Activated CD8-positive, alpha-beta memory T cell treated with anti-CD3 and anti-CD28 coated beads, Interleukin-2, amount 10 ng/mL, durations not matched to agents 7 days and 5 days (primary cell): ENCODE measurements at regions not wholly inside any gene's neighbourhood (a gene's known extent, or its start where the extent isn't known, plus 50 kb on each side); places are given as distances from the start of the nearest gene placed in this dataset.

Source experiments
- ATAC-seq: fragments of 150-1000 bp; cut with Tn5 transposase; one replicate; pipeline ENCODE4 v1.10.0; 2021; ENCODE audit warnings: moderate library complexity
- CTCF ChIA-PET: fragments of 350-600 bp; sonication (Branson Sonifier 250); formaldehyde crosslinking; loops from one replicate; lab custom pipeline; 2021; ENCODE audit warnings: antibody characterized with exemption; lab: Charles Lee
- DNase-seq: peaks from one replicate; pipeline ENCODE4 v3.0.0-alpha.2; 2020
- H3K27ac Mint-ChIP-seq: one replicate; pipeline ENCODE4 v1.8.0; 2021; ENCODE audit warnings: mild to moderate bottlenecking, mixed read lengths
- H3K27me3 Mint-ChIP-seq: one replicate; pipeline ENCODE4 v1.8.0; 2021; ENCODE audit warnings: mixed read lengths
- H3K36me3 Mint-ChIP-seq: one replicate; pipeline ENCODE4 v1.8.0; 2021; ENCODE audit warnings: mild to moderate bottlenecking, mixed read lengths
- H3K4me1 Mint-ChIP-seq: one replicate; pipeline ENCODE4 v1.8.0; 2021; ENCODE audit warnings: mixed read lengths
- H3K4me3 Mint-ChIP-seq: one replicate; pipeline ENCODE4 v1.8.0; 2021; ENCODE audit warnings: mild to moderate bottlenecking, moderate library complexity, mixed read lengths
- H3K9me3 Mint-ChIP-seq: one replicate; pipeline ENCODE4 v1.8.0; 2022; ENCODE audit warnings: low read depth, mixed read lengths

DNA sequence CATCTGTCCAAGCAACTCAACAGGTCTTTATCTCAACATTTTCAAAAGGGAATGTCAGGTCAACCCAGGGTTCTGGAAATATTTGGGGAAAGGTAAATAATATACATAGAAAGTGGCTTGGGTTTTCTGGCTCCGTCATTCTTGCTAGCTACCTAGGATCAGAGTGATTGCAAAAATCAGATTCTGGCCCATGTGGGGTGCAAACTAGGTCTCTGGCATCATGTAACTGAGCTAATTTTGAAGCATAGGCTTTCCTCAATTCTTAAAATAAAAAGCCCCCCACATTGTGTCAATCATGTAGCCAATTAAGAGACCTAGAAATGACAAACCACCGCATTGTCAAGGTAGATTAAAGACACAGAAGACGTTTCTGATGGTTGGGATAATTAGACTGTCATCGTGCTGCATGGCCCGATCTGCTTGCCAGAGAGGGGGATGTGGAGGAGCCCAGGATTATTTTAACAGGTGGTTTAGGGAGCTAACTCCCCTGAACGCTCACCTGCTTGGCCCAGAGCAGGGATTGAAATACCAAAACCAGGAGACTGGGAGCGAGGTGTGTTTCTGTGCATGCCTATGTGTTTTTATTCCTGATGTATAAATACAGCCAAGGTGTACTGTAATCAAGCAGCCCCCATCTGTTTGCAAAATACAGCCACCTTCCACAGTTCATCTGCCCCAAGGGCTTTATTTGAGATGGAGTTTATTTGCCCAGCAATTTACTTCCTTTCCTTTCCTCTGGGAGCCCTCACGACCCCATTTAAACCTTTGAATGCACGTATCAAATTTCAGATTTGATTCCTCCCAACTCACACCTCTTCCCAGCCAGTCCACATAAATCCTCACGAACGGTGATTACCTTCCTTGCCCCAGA is 189.5 kb downstream of the TTC8 start:
- H3K9me3 Mint-ChIP-seq = no peaks in the 10 kb centered on the region
- no peak overlapping the region for H3K27ac Mint-ChIP-seq
- DNase-seq = no peak
- CTCF ChIA-PET = interaction anchor here (1.2 kb wide), 1 partner anchor 13 kb away, joined by 3 read pairs; no protein-coding TSS in a partner anchor
- peaks cover 30% of the 10 kb centered on the region for H3K27me3 Mint-ChIP-seq
- H3K4me1 Mint-ChIP-seq = peaks cover 2% of the 10 kb centered on the region
- ATAC-seq = no peak
- no peak overlapping the region for H3K4me3 Mint-ChIP-seq
- no peaks in the 10 kb centered on the region for H3K36me3 Mint-ChIP-seq

DNA sequence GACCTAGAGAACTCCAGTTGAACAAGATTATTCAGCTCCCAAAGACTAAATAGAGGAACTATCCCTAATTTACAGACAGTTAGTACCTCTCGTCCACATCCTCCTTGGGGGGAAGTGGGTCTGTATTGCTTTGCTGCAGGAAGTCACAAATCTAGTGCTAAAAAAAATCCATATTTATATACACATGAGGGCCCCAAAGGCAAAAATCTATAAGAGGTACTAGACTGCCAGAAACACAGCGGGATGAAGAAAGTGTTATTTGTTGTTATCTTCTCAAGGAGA is 190.1 kb downstream of the TTC8 start:
- no peak overlapping the region for H3K27ac Mint-ChIP-seq
- DNase-seq = no peak
- peaks cover 2% of the 10 kb centered on the region for H3K4me1 Mint-ChIP-seq
- ATAC-seq = no peak
- no peaks in the 10 kb centered on the region for H3K36me3 Mint-ChIP-seq
- no peaks in the 10 kb centered on the region for H3K9me3 Mint-ChIP-seq
- CTCF ChIA-PET = interaction anchor here (1.2 kb wide), 1 partner anchor 12 kb away, joined by 3 read pairs; no protein-coding TSS in a partner anchor
- H3K4me3 Mint-ChIP-seq = no peak overlapping the region
- peaks cover 34% of the 10 kb centered on the region for H3K27me3 Mint-ChIP-seq

DNA sequence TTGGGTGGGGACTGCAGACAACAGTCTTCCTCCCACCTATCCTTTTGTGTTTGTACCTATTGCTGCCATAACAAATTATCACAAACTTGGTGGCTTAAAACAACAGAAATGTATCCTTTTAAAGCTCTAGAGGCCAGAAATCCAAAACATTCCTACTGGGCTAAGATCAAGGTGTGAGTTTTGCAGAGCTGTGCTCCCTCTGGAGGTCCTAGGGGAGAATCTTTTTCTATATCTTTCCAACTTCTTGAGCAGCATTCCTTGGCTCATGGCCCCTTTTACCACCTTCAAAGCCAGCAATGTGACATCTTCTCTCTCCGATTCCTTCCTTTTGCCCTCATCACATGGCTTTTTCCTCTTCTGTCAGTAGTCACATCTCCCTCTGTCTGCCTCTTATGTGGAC is 190.6 kb downstream of the TTC8 start:
- CTCF ChIA-PET = interaction anchor here (1.2 kb wide), 1 partner anchor 12 kb away, joined by 3 read pairs; no protein-coding TSS in a partner anchor
- no peak overlapping the region for H3K27ac Mint-ChIP-seq
- DNase-seq (no peak), ATAC-seq (no peak)
- peaks cover 31% of the 10 kb centered on the region for H3K27me3 Mint-ChIP-seq
- peaks cover 2% of the 10 kb centered on the region for H3K4me1 Mint-ChIP-seq
- no peaks in the 10 kb centered on the region for H3K9me3 Mint-ChIP-seq
- H3K4me3 Mint-ChIP-seq = no peak overlapping the region
- no peaks in the 10 kb centered on the region for H3K36me3 Mint-ChIP-seq

DNA sequence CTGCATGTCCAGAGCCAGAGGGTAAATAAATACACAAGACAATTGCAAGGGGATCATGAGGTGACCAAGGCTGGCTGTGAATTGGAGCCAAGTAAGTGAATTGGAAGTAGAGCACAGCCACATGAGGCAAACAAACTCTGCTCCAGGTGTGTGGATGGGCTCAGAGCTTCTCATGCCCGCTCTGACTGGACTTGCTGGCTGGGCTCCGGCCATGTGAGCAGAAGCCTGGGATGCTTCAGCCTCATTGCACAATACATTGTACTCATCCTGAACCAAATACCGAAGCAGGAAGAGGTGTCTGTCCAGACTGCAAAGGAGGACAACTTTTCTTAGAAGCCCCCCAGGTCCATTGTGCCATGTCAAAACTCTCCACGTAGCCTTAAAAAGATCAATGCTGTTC is 193.0 kb downstream of the TTC8 start:
- Mint-ChIP-seq H3K27me3 (peaks cover 42% of the 10 kb centered on the region), H3K4me1 (peaks cover 2% of the 10 kb centered on the region), H3K36me3 (no peaks in the 10 kb centered on the region), H3K27ac (no peak overlapping the region), H3K4me3 (no peak overlapping the region), H3K9me3 (no peaks in the 10 kb centered on the region)
- CTCF ChIA-PET = no interaction called here
- DNase-seq = no peak
- no peak for ATAC-seq

DNA sequence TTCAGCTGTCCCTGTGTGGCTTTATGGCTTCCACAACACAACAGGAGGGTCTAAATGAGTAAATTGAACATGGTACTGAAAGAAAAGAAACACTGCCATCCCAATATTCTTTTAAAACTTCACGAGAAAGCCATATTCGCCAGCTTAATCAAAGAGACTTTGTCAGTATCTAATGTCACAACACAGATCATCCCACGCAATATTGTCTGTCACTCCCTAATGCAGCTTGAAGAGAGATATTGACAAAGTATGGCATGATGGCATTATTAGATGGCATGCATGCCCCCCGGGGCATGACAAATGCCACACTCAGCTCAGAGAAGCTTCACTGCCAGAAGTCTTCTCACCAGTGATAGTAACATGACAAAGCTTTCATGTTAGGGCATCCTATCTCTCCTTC is 197.8 kb downstream of the TTC8 start:
- Mint-ChIP-seq H3K27me3 (peaks cover 62% of the 10 kb centered on the region), H3K9me3 (no peaks in the 10 kb centered on the region), H3K4me3 (no peak overlapping the region), H3K4me1 (no peaks in the 10 kb centered on the region), H3K36me3 (no peaks in the 10 kb centered on the region), H3K27ac (no peak overlapping the region)
- DNase-seq = no peak
- CTCF ChIA-PET = interaction anchor here (1.5 kb wide), 1 partner anchor 10 kb away, joined by 3 read pairs; no protein-coding TSS in a partner anchor
- ATAC-seq = no peak

DNA sequence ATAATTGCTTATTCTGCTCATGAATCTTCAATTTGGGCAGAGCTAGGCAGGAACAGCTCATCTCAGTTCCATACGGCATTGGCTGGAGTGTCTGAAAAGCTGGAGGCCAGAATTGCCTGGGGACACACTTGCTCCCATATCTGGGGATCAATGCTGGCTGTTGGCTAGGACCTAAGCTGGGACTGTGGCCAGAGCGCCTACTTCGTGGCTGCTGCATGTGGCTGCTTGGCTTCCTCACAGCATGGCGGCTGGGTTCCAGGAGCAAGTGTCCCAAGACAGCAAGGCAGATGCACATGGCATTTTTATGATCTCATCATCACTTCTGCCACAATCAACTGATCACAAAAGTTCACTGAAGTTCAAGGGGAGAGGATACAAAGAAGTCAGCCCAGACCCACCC is 200.2 kb downstream of the TTC8 start:
- Mint-ChIP-seq H3K27ac (no peak overlapping the region), H3K27me3 (peaks cover 66% of the 10 kb centered on the region), H3K36me3 (no peaks in the 10 kb centered on the region), H3K4me3 (no peak overlapping the region), H3K9me3 (no peaks in the 10 kb centered on the region), H3K4me1 (peaks cover 7% of the 10 kb centered on the region)
- ATAC-seq = no peak
- CTCF ChIA-PET = interaction anchor here (0.6 kb wide), 1 partner anchor 1377 kb away, joined by 3 read pairs; no protein-coding TSS in a partner anchor
- DNase-seq = no peak

DNA sequence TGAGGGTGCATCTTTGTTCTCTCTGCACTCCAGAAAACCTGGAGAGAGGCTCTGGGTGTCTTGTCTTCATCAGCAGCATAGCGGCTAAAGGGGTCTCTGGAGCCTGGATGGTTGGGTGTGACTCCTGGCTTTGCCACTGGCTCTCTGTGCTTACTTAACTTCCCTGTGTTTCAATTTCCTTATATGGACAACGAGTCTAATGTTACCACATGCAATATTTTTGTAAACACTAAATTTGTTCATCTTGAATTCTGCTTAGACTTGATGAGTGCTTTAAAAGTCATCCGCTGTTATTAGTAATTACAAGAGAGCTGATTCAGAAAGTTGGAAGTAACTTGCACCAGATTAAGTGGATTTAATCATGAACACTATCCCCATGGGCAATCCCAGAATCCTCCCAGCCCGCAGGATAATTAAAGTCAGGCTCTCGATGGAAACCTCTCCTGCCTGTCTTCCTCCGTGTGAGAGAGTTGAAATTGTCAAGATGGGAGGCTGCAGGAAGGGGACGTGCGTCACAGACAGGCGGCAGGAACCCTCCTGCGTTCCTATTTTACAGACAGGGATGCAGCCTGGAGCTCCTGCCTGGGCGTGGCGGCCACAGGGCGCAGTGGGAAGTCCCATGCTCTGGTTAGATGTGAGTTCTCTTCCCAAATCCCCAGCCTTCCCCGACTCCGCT is 201.2 kb downstream of the TTC8 start:
- H3K27ac Mint-ChIP-seq = no peak overlapping the region
- peaks cover 7% of the 10 kb centered on the region for H3K4me1 Mint-ChIP-seq
- H3K9me3 Mint-ChIP-seq = no peaks in the 10 kb centered on the region
- peaks cover 74% of the 10 kb centered on the region for H3K27me3 Mint-ChIP-seq
- ATAC-seq (no peak), DNase-seq (no peak)
- CTCF ChIA-PET = interaction anchor here (1.0 to 3.4 kb wide), 7 partner anchors 11 to 888 kb away, joined by 3 to 22 read pairs (median 5); no protein-coding TSS in a partner anchor
- H3K4me3 Mint-ChIP-seq = no peak overlapping the region
- H3K36me3 Mint-ChIP-seq = no peaks in the 10 kb centered on the region

DNA sequence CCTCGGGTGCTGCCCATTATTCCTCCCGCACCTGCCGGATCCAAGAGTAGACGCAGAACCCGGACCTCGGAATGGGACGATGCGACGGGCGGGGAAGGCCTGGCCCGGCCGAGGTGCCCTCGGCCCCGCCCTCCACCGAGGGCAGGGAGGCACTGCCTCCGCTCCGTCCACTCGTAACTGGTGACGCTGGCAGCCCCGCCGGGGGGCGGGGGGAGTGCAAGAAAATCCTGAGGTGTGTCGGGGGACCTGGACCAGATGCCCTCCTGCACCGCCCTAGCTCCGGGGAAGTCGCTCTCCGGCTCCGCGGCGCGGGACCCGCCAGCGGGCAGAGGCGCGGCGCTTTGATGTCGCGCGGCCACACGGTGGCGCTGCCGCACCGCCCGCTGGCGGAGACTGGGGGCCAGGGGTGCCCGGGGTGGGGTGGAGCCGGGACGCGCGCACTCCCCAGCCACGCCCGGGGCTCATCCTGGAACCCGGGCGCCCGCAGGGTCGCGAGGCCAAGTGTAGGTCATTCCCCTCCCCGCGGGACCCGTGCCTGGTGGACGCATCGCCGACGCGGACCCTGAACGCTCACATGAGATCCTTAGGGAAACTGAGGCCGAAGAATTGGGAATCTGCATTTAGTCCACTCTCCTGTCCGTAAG is 202.8 kb downstream of the TTC8 start:
- Mint-ChIP-seq H3K9me3 (no peaks in the 10 kb centered on the region), H3K27me3 (peaks cover 68% of the 10 kb centered on the region), H3K4me1 (peaks cover 7% of the 10 kb centered on the region), H3K27ac (no peak overlapping the region), H3K4me3 (peak overlapping the region; percentile 51), H3K36me3 (no peaks in the 10 kb centered on the region)
- CTCF ChIA-PET = interaction anchor here (0.6 to 3.4 kb wide), 28 partner anchors 13 to 1238 kb away, joined by 3 to 22 read pairs (median 3); no protein-coding TSS in a partner anchor
- DNase-seq = peak; percentile 63
- ATAC-seq = peak; percentile 95

DNA sequence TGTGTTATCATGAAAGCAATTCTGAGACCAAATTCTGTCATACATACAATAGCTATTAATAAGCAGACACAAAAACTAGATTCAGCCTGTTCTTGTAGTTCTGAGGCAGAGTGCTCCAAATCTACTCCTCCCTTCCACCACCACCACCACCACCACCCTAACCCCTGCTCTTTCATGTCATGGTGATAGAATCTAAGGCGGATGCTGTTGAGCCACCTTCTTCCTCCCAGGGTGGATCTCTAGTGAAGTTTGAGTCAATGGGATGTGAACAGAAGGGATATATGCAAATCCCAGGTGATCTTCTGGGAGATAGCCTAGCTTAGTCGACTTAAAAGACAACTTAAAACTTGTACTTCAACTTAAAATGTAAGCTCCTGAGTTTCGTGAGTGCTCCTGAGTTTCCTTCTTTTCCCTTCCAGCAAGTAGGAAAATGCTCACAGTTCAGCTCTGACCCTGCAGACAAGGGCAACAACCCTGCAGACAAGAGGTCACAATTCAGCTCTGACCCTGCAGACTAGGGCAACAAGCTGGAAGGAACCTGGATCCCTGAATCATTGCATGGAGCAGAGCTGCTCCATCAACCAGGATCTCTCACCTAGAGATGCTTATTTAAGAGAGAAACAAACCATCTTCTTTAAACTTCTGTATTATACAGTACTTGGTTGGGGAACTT is 204.1 kb downstream of the TTC8 start:
- H3K27ac Mint-ChIP-seq = no peak overlapping the region
- no peak overlapping the region for H3K4me3 Mint-ChIP-seq
- CTCF ChIA-PET = interaction anchor here (0.8 to 3.4 kb wide), 9 partner anchors 11 to 1175 kb away, joined by 3 to 22 read pairs (median 5); no protein-coding TSS in a partner anchor
- no peaks in the 10 kb centered on the region for H3K9me3 Mint-ChIP-seq
- no peak for DNase-seq
- H3K36me3 Mint-ChIP-seq = no peaks in the 10 kb centered on the region
- H3K4me1 Mint-ChIP-seq = peaks cover 12% of the 10 kb centered on the region
- ATAC-seq = no peak
- peaks cover 58% of the 10 kb centered on the region for H3K27me3 Mint-ChIP-seq

DNA sequence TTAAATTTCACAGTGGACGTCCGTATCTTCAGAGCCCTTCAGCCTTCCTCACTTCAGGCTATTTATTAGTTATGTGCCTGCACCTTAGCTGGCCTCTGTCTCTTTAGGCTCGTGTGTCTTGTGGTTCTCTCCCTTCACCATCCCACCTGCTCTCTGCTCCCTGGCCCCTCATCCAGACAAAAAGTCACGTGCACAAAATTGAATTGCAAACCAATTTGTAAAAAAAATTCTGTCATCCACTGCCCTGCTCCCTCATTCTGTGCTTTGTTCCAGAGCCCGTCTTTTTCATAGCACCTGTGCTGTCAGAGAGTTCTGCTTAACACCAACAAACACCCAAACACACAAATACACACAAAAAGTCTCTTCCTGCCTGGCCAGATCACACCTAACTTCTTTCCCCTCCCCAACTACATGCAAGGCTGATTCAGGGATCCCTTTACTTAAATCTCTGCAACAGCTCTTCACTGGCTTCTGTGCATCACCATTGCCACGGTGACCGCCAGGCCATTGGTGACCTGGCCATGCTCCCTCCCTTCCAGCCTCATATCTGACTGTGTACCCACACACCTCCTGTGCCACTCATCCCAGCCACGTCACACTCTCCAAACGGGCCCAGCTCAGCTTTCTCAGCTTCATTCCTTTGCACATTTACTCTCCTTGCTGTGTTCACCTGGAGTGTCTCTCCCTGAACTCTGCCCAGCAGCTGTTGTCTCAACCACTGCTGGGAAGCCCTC is 205.7 kb downstream of the TTC8 start:
- CTCF ChIA-PET = no interaction called here
- peaks cover 51% of the 10 kb centered on the region for H3K27me3 Mint-ChIP-seq
- no peak overlapping the region for H3K27ac Mint-ChIP-seq
- no peaks in the 10 kb centered on the region for H3K36me3 Mint-ChIP-seq
- no peak for ATAC-seq
- H3K9me3 Mint-ChIP-seq = no peaks in the 10 kb centered on the region
- H3K4me1 Mint-ChIP-seq = peaks cover 12% of the 10 kb centered on the region
- H3K4me3 Mint-ChIP-seq = no peak overlapping the region
- no peak for DNase-seq

DNA sequence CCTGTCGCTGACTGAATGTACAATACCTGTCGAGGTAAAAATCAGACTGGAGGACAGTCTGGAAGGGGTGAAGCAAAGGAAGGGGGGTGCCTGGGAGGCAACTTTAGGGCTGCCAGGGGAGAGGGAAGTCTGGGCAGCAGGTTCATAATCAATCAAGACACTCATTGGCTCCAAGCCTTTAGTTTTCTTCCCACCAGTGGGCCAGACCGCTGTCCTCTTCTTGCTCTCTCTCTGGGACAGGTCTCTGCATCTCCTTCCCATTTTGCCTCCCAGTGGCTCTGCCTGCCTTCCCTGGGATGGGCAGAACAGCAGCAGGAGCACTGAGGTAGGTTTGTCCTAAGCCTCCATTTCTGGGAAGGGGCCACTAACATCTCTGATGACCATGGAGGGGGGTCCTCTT is 206.5 kb downstream of the TTC8 start:
- CTCF ChIA-PET = no interaction called here
- no peaks in the 10 kb centered on the region for H3K9me3 Mint-ChIP-seq
- no peaks in the 10 kb centered on the region for H3K36me3 Mint-ChIP-seq

DNA sequence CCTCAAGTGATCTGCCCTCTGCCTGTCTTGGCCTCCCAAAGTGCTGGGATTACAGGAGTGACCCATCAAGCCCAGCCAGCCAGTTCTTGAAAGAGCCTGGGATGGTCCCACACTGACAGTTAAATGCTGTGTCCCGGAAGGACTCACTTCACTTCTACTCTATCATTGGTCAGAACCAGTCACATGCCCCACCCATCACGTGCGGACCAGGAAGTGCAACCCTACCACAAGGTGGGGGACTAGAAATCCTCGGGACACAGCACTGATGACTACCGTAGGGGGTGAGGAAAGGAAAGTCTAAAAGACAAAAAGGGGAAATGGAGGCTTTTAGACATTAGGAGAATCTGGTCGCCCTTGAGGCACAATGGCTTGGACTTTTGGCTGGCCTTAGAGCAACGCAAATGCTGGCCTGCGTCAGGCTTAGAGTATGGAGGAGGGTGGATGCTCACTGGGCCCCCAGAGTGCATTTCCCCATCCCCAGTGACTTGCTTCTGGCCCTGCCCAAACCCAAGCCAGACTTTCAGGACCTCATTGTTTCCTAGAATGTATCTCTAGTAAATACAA is 207.7 kb downstream of the TTC8 start:
- ATAC-seq (no peak), DNase-seq (no peak)
- CTCF ChIA-PET = no interaction called here
- Mint-ChIP-seq H3K4me3 (no peak overlapping the region), H3K27ac (no peak overlapping the region), H3K27me3 (peaks cover 40% of the 10 kb centered on the region), H3K36me3 (no peaks in the 10 kb centered on the region), H3K9me3 (no peaks in the 10 kb centered on the region), H3K4me1 (peaks cover 12% of the 10 kb centered on the region)

More for the DNA sequence above, 206.5 kb downstream of the TTC8 start:
- DNase-seq (no peak), ATAC-seq (no peak)
- Mint-ChIP-seq H3K4me3 (no peak overlapping the region), H3K4me1 (peaks cover 12% of the 10 kb centered on the region), H3K27ac (no peak overlapping the region), H3K27me3 (peaks cover 43% of the 10 kb centered on the region)
